NCI-H345 (cell line): ENCODE measurements at regions not wholly inside any gene's neighbourhood (a gene's known extent, or its start where the extent isn't known, plus 50 kb on each side); places are given as distances from the start of the nearest gene placed in this dataset.
A peak's percentile ranks its signal among the peaks of the same experiment; 100 is the strongest.
"Not testable (repeated sequence)": the region's sequence is repeated elsewhere in the genome, so short reads cannot be mapped to it uniquely, and the experiment has no call there.

Experiments used
- DNase-seq: peaks from one replicate; lab custom pipeline; 2025; lab: John Stamatoyannopoulos, UW

DNA sequence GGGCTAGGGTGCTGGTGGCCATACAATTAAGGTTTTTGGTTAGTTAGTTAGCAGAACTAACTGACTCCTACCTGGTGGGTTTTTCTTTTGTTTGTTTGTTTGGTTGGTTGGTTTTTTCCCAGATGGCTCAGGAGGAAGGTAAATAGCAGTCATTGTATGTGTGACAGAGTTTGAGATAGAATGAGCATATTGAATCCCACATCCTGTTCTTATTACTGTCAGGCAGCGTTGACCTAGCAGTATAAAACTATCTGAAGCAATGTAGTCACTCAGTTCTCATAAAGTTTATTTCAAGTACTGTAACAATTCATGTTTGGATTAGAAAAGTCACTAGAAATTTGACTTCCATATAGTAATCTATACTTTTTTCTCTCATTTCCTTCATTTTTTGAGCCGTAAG, 113.5 kb upstream of the NBPF19 start:
- not testable (repeated sequence) for DNase-seq

DNA sequence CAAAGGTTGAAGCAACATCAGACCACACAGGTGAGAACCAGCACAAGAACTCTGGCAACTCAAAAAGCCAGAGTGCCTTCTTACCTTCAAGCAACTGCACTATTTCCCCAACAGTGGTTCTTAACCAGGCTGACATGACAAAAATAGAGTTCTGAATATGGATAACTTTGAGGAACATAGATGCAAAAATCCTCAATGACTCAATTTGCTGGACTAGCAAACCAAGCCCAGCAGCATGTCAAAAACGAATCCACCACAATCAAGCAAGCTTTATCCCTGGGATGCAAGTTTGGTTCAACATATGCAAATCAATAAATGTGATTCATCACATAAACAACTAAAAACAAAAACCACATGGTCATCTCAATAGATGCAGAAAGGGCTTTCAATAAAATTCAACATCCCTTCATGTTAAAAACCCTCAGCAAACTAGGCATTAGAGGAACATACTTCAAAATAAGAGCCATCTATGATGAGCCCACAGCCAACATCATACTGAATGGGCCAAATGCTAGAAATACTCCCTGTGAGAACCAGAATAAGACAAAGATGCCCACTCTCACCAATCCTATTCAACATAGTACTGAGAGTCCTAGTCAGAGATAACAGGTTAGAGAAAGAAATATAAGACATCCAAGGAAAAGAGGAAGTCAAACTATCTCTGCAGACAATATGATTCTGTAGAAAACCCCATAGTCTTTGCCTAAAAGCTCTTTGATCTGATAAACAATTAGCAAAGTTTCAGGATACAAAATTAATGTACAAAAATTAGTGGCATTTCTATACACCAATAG, 110.5 kb upstream of the NBPF19 start:
- not testable (repeated sequence) for DNase-seq

DNA sequence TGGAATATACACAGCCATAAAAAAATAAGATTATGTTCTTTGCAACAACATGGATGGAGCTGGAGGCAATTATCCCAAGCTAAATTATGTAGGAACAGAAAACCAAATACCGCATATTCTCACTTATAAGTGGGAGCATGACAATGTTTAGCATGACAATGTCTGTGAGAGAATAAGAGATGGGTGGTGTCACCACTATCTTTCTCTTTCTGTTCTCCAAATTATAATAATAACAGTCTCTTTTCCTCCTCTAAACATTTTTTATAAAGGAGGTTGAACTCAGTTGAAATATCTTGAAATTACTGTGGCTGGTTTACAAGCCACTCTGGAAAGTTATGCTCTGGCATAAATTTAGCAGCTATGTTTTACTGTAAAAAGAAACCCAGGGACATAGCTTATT, 108.4 kb upstream of the NBPF19 start:
- not testable (repeated sequence) for DNase-seq

DNA sequence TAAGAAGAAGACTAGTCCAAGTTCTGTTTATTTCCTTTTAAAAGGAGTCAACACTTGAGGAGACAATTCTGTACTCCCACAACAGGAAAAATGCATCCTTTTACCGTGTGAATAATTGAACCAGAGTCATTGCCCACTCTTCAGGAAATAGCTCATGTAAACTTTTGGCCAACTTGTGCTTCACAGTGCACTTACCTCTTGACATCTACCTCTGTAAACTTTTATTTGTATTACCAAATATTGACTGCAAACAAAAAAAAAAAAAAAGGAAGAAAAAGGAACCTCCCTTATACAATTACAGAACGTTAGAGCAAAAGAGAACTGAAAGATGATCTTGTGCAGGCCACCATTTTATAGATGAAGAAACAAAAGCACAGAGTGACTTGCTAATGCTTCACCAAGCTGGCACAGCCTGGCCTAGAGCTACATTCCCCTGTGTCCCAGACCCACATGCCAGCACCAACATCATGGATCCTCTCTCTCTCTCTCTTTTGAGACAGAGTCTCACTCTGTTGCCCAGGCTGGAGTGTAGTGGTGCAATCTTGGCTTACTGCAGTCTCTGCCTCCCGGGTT, 107.3 kb upstream of the NBPF19 start:
- not testable (repeated sequence) for DNase-seq

DNA sequence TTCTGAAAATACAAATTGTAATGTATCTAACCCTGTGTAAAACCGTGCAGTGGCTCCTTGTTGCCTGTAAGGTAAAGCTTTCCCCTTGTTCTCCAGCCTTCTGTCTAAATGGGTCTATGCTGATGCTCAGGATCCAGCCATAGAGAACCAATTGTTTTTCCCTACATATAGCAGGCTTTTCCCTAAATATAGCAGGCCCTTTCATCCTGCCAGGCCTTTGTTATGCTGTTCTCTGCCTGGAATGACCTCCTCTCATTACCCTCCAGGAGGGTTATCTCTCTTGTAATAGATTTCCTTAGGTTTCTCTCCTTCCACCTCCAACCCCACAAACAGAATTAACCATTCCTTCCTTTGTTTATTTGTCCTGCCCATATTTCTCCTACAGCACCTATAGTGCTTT, 106.5 kb upstream of the NBPF19 start:
- DNase-seq: not testable (repeated sequence)

DNA sequence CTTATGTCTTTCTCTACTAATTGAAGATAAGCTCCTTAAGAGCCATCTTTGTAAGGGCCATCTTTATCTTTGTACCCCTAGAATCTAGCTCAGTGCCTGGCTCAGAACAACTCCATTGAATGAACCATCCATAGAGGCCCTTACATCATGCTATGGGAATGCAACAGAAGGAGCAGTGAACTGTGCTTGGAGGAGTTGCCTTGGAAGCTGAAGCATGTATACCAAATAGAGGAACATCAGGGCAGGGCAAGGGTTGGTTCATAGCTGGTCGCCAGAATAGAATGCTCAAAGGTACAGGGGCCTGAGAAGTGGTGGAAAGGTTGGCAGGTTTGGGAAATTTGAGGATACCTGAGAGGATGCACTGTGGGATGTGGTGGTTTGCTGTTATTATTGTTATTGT, 105.8 kb upstream of the NBPF19 start:
- DNase-seq: not testable (repeated sequence)

DNA sequence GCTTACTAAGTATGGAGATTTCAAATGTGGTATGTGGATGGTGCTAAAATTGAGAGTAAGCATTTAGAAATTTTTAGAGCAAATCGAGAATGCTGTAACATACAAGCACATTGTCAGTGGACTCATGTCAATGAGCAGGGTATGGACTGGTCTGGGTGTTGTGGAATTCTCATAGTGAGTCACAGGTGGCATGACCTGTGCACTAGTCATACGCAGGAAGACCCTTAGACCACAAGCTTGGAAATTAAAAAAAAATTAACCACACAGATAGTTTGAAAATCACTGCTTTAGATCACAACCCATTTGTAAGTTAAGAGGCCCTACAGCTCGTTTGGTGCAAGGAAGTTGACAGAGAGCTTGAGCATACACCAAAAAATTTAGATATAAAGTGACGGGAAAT, 102.9 kb upstream of the NBPF19 start:
- DNase-seq: not testable (repeated sequence)

DNA sequence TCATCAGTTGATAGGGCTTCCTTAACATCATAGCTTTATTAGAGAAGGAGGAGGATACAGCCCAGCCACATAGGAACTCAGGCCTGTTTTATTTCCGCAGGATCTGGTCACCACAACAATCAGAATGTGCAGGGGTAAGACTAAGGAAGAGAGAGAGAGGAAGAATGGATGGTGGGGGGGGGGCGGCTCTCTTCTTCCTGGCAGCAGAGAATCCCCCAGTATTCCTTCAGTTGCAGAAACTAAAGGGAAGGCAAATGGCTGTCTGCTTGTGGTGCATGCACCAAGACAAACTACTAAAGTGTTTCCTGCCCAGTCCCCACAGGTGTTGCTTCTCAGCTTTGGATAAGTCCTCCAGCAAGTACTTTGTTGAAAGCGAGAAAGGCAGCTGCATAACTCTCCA, 96.4 kb upstream of the NBPF19 start:
- not testable (repeated sequence) for DNase-seq

DNA sequence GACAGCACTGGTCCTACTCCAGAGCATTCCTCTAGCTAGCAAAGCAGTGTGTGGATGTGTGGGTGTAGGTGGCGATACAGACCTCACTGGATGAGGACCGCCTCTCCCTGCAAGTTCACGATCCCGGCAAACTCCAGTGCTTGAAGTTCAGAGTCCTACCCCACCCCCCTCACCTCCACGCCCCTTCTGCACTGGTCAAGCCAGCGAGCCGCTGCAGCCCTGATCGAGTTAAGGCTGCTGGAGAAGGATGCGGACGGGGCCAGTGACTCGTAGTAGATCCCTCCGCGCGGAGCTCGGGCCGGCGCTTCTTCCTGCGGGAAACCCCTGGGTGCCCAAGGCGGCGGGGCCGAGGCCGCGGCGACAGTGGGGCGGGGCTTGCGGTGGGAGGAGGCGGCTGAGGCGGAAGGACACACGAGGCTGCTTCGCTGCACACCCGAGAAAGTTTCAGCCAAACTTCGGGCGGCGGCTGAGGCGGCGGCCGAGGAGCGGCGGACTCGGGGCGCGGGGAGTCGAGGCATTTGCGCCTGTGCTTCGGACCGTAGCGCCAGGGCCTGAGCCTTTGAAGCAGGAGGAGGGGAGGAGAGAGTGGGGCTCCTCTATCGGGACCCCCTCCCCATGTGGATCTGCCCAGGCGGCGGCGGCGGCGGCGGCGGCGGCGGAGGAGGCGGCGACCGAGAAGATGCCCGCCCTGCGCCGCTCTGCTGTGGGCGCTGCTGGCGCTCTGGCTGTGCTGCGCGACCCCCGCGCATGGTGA, 84.5 kb upstream of the NBPF19 start:
- peak; percentile 30 for DNase-seq

DNA sequence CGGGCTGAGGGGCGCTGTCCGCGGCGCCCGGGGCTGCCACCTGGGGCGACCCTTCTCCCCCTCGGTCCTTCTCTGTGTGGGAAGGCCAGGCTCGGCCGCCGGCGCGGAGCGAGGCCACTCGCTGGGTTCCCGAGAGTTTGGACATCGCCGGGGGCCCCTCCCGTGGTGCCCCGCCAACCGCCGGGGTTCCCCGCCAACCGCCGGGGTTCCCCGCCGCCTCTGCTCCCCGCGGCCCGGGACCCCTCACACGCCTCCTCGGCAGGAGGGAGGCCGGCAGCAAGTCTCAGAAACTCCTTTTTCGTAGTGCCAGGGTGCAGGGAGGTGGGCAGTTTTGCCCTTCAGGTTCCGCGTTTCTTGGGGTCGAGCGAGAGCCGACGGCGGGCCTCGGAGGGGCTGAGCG, 83.9 kb upstream of the NBPF19 start:
- DNase-seq: not testable (repeated sequence)

DNA sequence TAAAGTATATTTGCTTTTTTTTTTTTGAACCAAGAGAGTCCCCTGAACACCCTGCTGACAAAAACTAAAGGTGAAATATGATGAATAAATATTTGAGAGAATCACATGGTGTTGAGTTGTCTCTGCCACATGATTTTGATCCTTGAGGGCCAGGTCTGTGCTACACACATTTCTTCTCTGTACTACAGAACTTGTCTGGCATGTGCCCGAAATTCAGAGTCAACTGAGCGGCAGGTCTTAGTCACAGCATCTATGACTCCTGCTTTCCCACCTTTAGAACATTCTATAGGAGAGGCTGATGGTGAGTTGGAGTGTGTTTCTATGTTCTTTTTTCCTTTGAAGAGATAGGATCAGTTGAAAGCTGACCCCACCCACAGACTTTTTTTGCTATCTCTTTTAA, 79.0 kb upstream of the NBPF19 start:
- DNase-seq: not testable (repeated sequence)

DNA sequence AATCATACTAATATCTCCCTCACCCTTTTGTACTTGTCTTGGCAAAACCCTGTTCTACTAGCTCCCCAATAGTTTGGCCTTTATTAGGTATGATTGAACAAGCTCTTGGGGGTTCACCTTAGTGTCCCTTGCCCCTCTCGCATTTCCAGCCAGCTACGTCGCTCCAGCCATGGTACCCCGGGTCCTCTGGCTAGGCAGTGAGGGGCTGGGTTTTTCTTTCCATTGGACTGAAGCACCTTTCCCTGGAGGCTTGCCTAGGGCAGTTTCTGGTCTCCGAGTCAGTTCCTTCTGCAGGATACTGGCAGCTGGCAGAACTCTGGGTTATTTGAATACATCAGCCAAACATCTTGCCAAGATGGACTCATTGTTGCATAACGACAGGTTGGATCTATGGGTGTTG, 76.3 kb upstream of the NBPF19 start:
- DNase-seq: not testable (repeated sequence)

DNA sequence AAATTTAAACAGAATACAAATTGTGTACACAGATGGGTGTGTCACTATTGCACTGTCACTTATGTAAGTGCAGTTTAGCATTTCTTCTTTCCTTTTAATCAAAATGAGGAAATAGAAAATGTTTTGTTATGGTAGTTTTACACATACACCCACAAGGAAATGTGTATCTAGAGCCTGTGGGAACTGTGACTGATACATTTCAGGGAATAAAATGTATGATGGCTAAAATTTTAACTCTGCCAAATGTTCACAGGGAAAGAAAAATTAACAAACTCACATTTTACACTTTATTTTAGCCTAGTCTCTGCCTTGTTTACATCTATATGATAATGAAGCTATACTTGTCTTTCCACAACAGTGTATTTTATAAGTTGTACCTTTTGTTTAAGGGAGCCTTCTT, 66.4 kb upstream of the NBPF19 start:
- DNase-seq: not testable (repeated sequence)

DNA sequence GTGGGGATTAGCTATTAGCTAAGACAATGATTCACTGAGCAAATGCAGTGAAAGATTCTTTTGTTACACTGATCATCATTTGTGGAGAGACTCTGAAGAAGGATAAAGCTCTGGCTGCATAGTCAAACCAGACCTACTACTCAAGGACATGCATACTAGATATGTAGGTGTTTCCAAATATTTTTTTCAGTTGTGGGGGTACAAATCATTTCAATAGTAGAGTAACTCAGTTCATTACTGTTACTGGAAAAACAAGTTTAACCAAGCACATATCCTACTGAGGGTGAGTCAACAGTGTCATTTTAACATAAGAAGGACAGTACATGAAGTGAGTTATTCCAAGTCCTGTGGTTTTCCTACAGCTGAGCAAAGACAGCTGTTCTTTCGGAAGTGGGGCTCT, 59.5 kb upstream of the NBPF19 start:
- DNase-seq: not testable (repeated sequence)

DNA sequence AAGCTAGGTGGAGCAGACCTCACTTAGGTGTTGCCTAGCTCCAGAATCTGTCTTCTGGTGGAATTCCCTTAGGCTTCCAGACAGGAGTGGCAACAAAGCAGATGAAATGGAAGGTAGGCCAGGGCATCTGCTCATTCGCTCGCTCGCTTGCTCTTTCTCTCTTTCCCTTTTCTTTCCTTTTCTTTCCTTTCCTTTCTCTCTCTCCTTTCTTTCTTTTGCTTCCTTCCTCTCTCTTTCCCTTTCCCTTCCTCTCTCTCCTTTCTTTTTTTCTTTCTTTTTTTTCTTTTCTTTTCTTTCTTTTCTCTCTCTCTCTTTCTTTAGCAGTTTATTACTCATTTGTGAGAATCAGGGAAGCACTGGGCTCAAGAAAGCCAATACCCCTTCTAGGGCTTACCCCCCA, 56.1 kb upstream of the NBPF19 start:
- not testable (repeated sequence) for DNase-seq

DNA sequence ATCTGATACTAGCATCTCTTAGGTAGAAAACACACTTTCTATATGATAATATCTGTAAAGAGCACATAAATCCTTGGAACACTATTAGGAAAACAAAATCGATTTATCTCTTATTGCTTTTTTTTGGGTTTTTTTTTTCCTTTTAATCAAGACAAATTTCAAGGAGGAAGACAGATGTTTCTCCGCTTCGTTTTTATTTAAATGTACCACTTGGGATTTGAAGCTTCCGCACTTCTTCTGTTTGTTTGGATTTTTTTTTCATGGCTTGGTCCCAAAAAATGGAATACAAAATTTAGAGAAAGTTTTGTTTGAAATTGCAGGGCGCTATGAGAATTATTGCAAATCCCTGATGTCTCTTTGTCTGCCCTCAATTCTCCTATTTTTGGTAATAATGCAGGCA, 51.7 kb upstream of the NBPF19 start:
- DNase-seq: not testable (repeated sequence)
